ENCODE measurements at regions not wholly inside any gene's neighbourhood (a gene's known extent, or its start where the extent isn't known, plus 50 kb on each side); places are given as distances from the start of the nearest gene placed in this dataset.

GRCh38 chr15:35605764-35606449 lies 59.9 kb upstream of the DPH6 start:
- H3K23ac ChIP-seq (ENCODE audit: insufficient read length, low read depth, low read length): no peak overlapping the region
- no peak overlapping the region for H2BK5ac ChIP-seq (ENCODE audit: insufficient read length, low read length)
- no peak overlapping the region for H2AFZ ChIP-seq (ENCODE audit: low read length)
- H3T11ph ChIP-seq (ENCODE audit: low read length): no peak overlapping the region
- Mint-ChIP-seq H3K4me1 (no peaks in the 10 kb centered on the region; a peak in 1 of 4 replicates), H3K36me3 (ENCODE audit: insufficient read depth in 1 of 3, low read depth in 3 of 3) (no peaks in the 10 kb centered on the region), H3K9me3 (no peaks in the 10 kb centered on the region), H3K27ac (0 out of 7 replicates have a peak overlapping the region, but pooled peaks of 1 of the 3 experiments have one; percentile 14), H3K27me3 (ENCODE audit: low read depth) (no peaks in the 10 kb centered on the region), H3K4me3 (no peak overlapping the region)
- H4K91ac ChIP-seq (ENCODE audit: insufficient read length, low read depth, low read length): no peak overlapping the region
- no peaks in the 10 kb centered on the region for H3K79me2 ChIP-seq (ENCODE audit: insufficient read depth, low read length)
- no CpG with 5 or more reads among the region's 2 CpGs for WGBS (ENCODE audit: extremely low coverage, insufficient read length, low lambda C conversion rate)
- no peaks in the 10 kb centered on the region for H3K27me3 ChIP-seq (ENCODE audit: insufficient read depth, low read length)
- no peaks in the 10 kb centered on the region for H3K4me1 ChIP-seq (ENCODE audit: insufficient read depth, low read length)
- no peak overlapping the region for H3K4ac ChIP-seq (ENCODE audit: low read depth, low read length)
- H4K20me1 ChIP-seq (ENCODE audit: control insufficient read depth, insufficient read depth, insufficient read length): no peaks in the 10 kb centered on the region
- no peak overlapping the region for H3K27ac ChIP-seq (ENCODE audit: insufficient read length, low read depth, low read length)
- no peak overlapping the region for H4K8ac ChIP-seq (replicated peaks; ENCODE audit: insufficient read length, low read depth, low read length)
- H2BK15ac ChIP-seq (ENCODE audit: low read depth, low read length): no peak overlapping the region
- H3K18ac ChIP-seq (ENCODE audit: insufficient read length, low read depth, low read length): no peak overlapping the region
- no peak overlapping the region for H3K56ac ChIP-seq (ENCODE audit: insufficient read length, low read depth, low read length)
- no peak for DNase-seq
- H3K4me2 ChIP-seq (ENCODE audit: insufficient read depth, insufficient read length, low read length): no peak overlapping the region
- H3K14ac ChIP-seq (ENCODE audit: insufficient read depth, low read length): no peak overlapping the region
- no peak overlapping the region for H4K5ac ChIP-seq (ENCODE audit: insufficient read length, low read depth, low read length)
- H2BK20ac ChIP-seq (ENCODE audit: low read depth, low read length, poor library complexity, severe bottlenecking): no peak overlapping the region
- H3K23me2 ChIP-seq (ENCODE audit: insufficient read length, low read depth, low read length, poor library complexity, severe bottlenecking): no peaks in the 10 kb centered on the region
- H2BK120ac ChIP-seq (ENCODE audit: low read depth, low read length, poor library complexity, severe bottlenecking): no peak overlapping the region
- no peak overlapping the region for H3K9ac ChIP-seq (ENCODE audit: extremely low read depth, insufficient read length, low read length)
- no peak overlapping the region for H2BK12ac ChIP-seq (ENCODE audit: insufficient read length, low read depth, low read length)
- no peaks in the 10 kb centered on the region for H3K79me1 ChIP-seq (ENCODE audit: insufficient read depth, low read depth, low read length, poor library complexity, severe bottlenecking)
- no peaks in the 10 kb centered on the region for H3K9me3 ChIP-seq (ENCODE audit: control insufficient read depth, low read depth, low read length)
- H2AK5ac ChIP-seq (ENCODE audit: insufficient read length, low read length): no peak overlapping the region
- TF ChIP-seq CTCF (conservative IDR thresholded peaks at IDR 0.05): no peak

Data from H9 (cell line).